H9 (cell line): ENCODE measurements at regions not wholly inside any gene's neighbourhood (a gene's known extent, or its start where the extent isn't known, plus 50 kb on each side); places are given as distances from the start of the nearest gene placed in this dataset.

ENCODE experiments used
- DNase-seq: peaks from one replicate; pipeline ENCODE4 v3.0.0-alpha.2; 2017
- H2AFZ ChIP-seq: one replicate; pipeline ENCODE4 v1.6.1; 2013; ENCODE audit warnings: mild to moderate bottlenecking, low read length, control low read depth, moderate library complexity
- H2AK5ac ChIP-seq: 2 replicates; pipeline ENCODE4 v1.6.1; 2013; ENCODE audit warnings: low read length, control low read depth, mixed read lengths; ENCODE audit not compliant: insufficient read length
- H2BK120ac ChIP-seq: one replicate; pipeline ENCODE4 v1.6.1; 2013; ENCODE audit warnings: low read depth, mild to moderate bottlenecking, low read length, control low read depth, inconsistent platforms; ENCODE audit not compliant: poor library complexity, severe bottlenecking
- H2BK12ac ChIP-seq: 2 replicates; pipeline ENCODE4 v1.6.1; 2013; ENCODE audit warnings: low read length, control low read depth, mixed read lengths, low read depth; ENCODE audit not compliant: insufficient read length
- H2BK15ac ChIP-seq: 2 replicates; pipeline ENCODE4 v1.6.1; 2013; ENCODE audit warnings: low read depth, low read length, control low read depth
- H2BK20ac ChIP-seq: one replicate; pipeline ENCODE4 v1.6.1; 2013; ENCODE audit warnings: low read depth, mild to moderate bottlenecking, low read length, control low read depth, inconsistent platforms; ENCODE audit not compliant: poor library complexity, severe bottlenecking
- H2BK5ac ChIP-seq: 2 replicates; pipeline ENCODE4 v1.6.1; 2013; ENCODE audit warnings: low read length, control low read depth, mixed read lengths; ENCODE audit not compliant: insufficient read length
- H3K14ac ChIP-seq: 2 replicates; pipeline ENCODE4 v1.6.1; 2013; ENCODE audit warnings: low read length, control low read depth; ENCODE audit not compliant: insufficient read depth
- H3K18ac ChIP-seq: 2 replicates; pipeline ENCODE4 v1.6.1; 2013; ENCODE audit warnings: low read depth, mild to moderate bottlenecking, mixed read lengths, low read length, control low read depth; ENCODE audit not compliant: insufficient read length
- H3K23ac ChIP-seq: 2 replicates; pipeline ENCODE4 v1.6.1; 2013; ENCODE audit warnings: low read length, control low read depth, mixed read lengths, low read depth; ENCODE audit not compliant: insufficient read length
- H3K23me2 ChIP-seq: 2 replicates; pipeline ENCODE4 v1.6.1; 2013; ENCODE audit warnings: low read depth, mild to moderate bottlenecking, mixed read lengths, low read length, control low read depth; ENCODE audit not compliant: insufficient read length, poor library complexity, severe bottlenecking
- H3K27ac ChIP-seq: 2 replicates; pipeline ENCODE4 v1.5.1; 2013; ENCODE audit warnings: low read length, control low read depth, mixed read lengths, low read depth; ENCODE audit not compliant: insufficient read length
- H3K27me3 ChIP-seq: 2 replicates; pipeline ENCODE4 v1.6.1; 2013; ENCODE audit warnings: low read length, control low read depth, inconsistent platforms; ENCODE audit not compliant: insufficient read depth
- H3K4ac ChIP-seq: 2 replicates; pipeline ENCODE4 v1.6.1; 2013; ENCODE audit warnings: low read depth, mild to moderate bottlenecking, control low read depth, inconsistent platforms, low read length, moderate library complexity
- H3K4me1 ChIP-seq: 2 replicates; pipeline ENCODE4 v1.6.1; 2013; ENCODE audit warnings: low read length, control low read depth, inconsistent platforms; ENCODE audit not compliant: insufficient read depth
- H3K4me2 ChIP-seq: 2 replicates; pipeline ENCODE4 v1.6.1; 2013; ENCODE audit warnings: low read length, control low read depth, mixed read lengths; ENCODE audit not compliant: insufficient read length, insufficient read depth
- H3K56ac ChIP-seq: 2 replicates; pipeline ENCODE4 v1.6.1; 2013; ENCODE audit warnings: low read depth, mild to moderate bottlenecking, mixed read lengths, low read length, control low read depth; ENCODE audit not compliant: insufficient read length
- H3K79me1 ChIP-seq: 2 replicates; pipeline ENCODE4 v1.6.1; 2013; ENCODE audit warnings: low read depth, mild to moderate bottlenecking, moderate library complexity, low read length, control low read depth, inconsistent platforms; ENCODE audit not compliant: insufficient read depth, poor library complexity, severe bottlenecking
- H3K79me2 ChIP-seq: 2 replicates; pipeline ENCODE4 v1.6.1; 2013; ENCODE audit warnings: low read length, control low read depth, inconsistent platforms; ENCODE audit not compliant: insufficient read depth
- H3K9ac ChIP-seq: 2 replicates; pipeline ENCODE4 v1.6.1; 2013; ENCODE audit warnings: low read length, control low read depth, mixed read lengths; ENCODE audit not compliant: insufficient read length; ENCODE audit errors: extremely low read depth
- H3K9me3 ChIP-seq: one replicate; pipeline ENCODE4 v1.6.1; 2013; ENCODE audit warnings: low read depth, low read length, inconsistent platforms; ENCODE audit not compliant: control insufficient read depth
- H3T11ph ChIP-seq: one replicate; pipeline ENCODE4 v1.6.1; 2013; ENCODE audit warnings: mild to moderate bottlenecking, low read length, control low read depth, inconsistent platforms
- H4K20me1 ChIP-seq: one replicate; pipeline ENCODE4 v1.6.1; 2013; ENCODE audit not compliant: control insufficient read depth, insufficient read length, insufficient read depth
- H4K5ac ChIP-seq: 2 replicates; pipeline ENCODE4 v1.6.1; 2013; ENCODE audit warnings: low read depth, mild to moderate bottlenecking, mixed read lengths, low read length, control low read depth; ENCODE audit not compliant: insufficient read length
- H4K8ac ChIP-seq: replicated peaks from 2 replicates; pipeline ENCODE4 v1.6.1; 2013; ENCODE audit warnings: low read length, control low read depth, mixed read lengths, low read depth; ENCODE audit not compliant: insufficient read length
- H4K91ac ChIP-seq: 2 replicates; pipeline ENCODE4 v1.6.1; 2013; ENCODE audit warnings: low read depth, mild to moderate bottlenecking, moderate library complexity, mixed read lengths, low read length, control low read depth; ENCODE audit not compliant: insufficient read length
- H3K27ac Mint-ChIP-seq, 3 experiments: 2 replicates in 2 of 3; 3 replicates in 1 of 3; pipeline ENCODE4 v1.8.0; 2020 to 2021; ENCODE audit warnings: mixed read lengths in 3 of 3, mild to moderate bottlenecking in 1 of 3, moderate library complexity in 1 of 3
- H3K27me3 Mint-ChIP-seq: 2 replicates; pipeline ENCODE4 v1.8.0; 2021; ENCODE audit warnings: low read depth, mild to moderate bottlenecking, moderate library complexity, mixed read lengths
- H3K36me3 Mint-ChIP-seq, 3 experiments: 2 replicates in 2 of 3; 3 replicates in 1 of 3; pipeline ENCODE4 v1.8.0; 2020 to 2021; ENCODE audit warnings: low read depth in 3 of 3, mixed read lengths in 3 of 3; ENCODE audit not compliant: insufficient read depth in 1 of 3
- H3K4me1 Mint-ChIP-seq, 2 experiments: 2 replicates each; pipeline ENCODE4 v1.8.0; 2020; ENCODE audit warnings: mixed read lengths in 2 of 2
- H3K4me3 Mint-ChIP-seq, 2 experiments: 2 replicates in 1 of 2; 3 replicates in 1 of 2; pipeline ENCODE4 v1.8.0; 2020 to 2021; ENCODE audit warnings: mild to moderate bottlenecking in 2 of 2, mixed read lengths in 2 of 2, moderate library complexity in 1 of 2
- H3K9me3 Mint-ChIP-seq, 2 experiments: 2 replicates in 1 of 2; 3 replicates in 1 of 2; pipeline ENCODE4 v1.8.0; 2020; ENCODE audit warnings: mild to moderate bottlenecking in 2 of 2, mixed read lengths in 2 of 2, moderate library complexity in 1 of 2
- TF ChIP-seq, protein P1 (sequence below): fragments of 200-600 bp; sonication (generic); conservative IDR thresholded peaks from 3 replicates; pipeline ENCODE4 v1.8.0; 2021; ENCODE audit warnings: antibody characterized with exemption, mild to moderate bottlenecking

- no peak overlapping the region for H3K18ac ChIP-seq
- H3K27ac ChIP-seq: no peak overlapping the region
- no peak overlapping the region for H2BK20ac ChIP-seq
- no peak overlapping the region for H3K56ac ChIP-seq
- H3K9me3 ChIP-seq: no peaks in the 10 kb centered on the region
- H3K4me1 Mint-ChIP-seq: peaks cover 3 to 10% of the 10 kb centered on the region in 2 experiments; a peak in 3 of 4 replicates
- no peaks in the 10 kb centered on the region for H3K4me1 ChIP-seq
- H4K20me1 ChIP-seq: no peaks in the 10 kb centered on the region
- no peak overlapping the region for H3K4ac ChIP-seq
- no peaks in the 10 kb centered on the region; the same call in 1 of the 2 replicates for H3K27me3 Mint-ChIP-seq
- no peak overlapping the region for H3K14ac ChIP-seq
- no peak overlapping the region for H4K91ac ChIP-seq
- no peak overlapping the region for H4K5ac ChIP-seq
- H3K27me3 ChIP-seq: no peaks in the 10 kb centered on the region
- no peak overlapping the region for H2AFZ ChIP-seq
- H3K4me3 Mint-ChIP-seq: no peak overlapping the region
- H2BK120ac ChIP-seq: no peak overlapping the region
- H3K4me2 ChIP-seq: no peak overlapping the region
- H3K23ac ChIP-seq: no peak overlapping the region
- TF ChIP-seq, protein P1, sequence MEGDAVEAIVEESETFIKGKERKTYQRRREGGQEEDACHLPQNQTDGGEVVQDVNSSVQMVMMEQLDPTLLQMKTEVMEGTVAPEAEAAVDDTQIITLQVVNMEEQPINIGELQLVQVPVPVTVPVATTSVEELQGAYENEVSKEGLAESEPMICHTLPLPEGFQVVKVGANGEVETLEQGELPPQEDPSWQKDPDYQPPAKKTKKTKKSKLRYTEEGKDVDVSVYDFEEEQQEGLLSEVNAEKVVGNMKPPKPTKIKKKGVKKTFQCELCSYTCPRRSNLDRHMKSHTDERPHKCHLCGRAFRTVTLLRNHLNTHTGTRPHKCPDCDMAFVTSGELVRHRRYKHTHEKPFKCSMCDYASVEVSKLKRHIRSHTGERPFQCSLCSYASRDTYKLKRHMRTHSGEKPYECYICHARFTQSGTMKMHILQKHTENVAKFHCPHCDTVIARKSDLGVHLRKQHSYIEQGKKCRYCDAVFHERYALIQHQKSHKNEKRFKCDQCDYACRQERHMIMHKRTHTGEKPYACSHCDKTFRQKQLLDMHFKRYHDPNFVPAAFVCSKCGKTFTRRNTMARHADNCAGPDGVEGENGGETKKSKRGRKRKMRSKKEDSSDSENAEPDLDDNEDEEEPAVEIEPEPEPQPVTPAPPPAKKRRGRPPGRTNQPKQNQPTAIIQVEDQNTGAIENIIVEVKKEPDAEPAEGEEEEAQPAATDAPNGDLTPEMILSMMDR: no peak
- peaks cover 2% of the 10 kb centered on the region in 2 experiments; a peak in 3 of 5 replicates for H3K9me3 Mint-ChIP-seq
- H3K9ac ChIP-seq: no peak overlapping the region
- no peaks in the 10 kb centered on the region for H3K23me2 ChIP-seq
- no peak overlapping the region for H4K8ac ChIP-seq
- no peaks in the 10 kb centered on the region for H3K79me1 ChIP-seq
- no peak overlapping the region for H2BK15ac ChIP-seq
- no peak overlapping the region for H3K27ac Mint-ChIP-seq
- H3T11ph ChIP-seq: no peak overlapping the region
- peaks cover 0 to 5% (median 0%) of the 10 kb centered on the region in 3 experiments; a peak in 2 of 7 replicates for H3K36me3 Mint-ChIP-seq
- no peak overlapping the region for H2AK5ac ChIP-seq
- H3K79me2 ChIP-seq: no peaks in the 10 kb centered on the region
- no peak overlapping the region for H2BK5ac ChIP-seq
- H2BK12ac ChIP-seq: no peak overlapping the region
- no peak for DNase-seq
Observed at GRCh38 chr4:179662522-179662921, 2220.3 kb upstream of the AGA start.
